ENCODE measurements at regions not wholly inside any gene's neighbourhood (a gene's known extent, or its start where the extent isn't known, plus 50 kb on each side); places are given as distances from the start of the nearest gene placed in this dataset.

GRCh38 chrX:150094375-150094774, 156.1 kb upstream of the EOLA2 start:
- TF ChIP-seq CTCF (IDR thresholded peaks at IDR 0.05) (no peak), POLR2A (IDR thresholded peaks at IDR 0.05) (no peak)
